Liver (tissue), 7 donors: ENCODE measurements at regions not wholly inside any gene's neighbourhood (a gene's known extent, or its start where the extent isn't known, plus 50 kb on each side); places are given as distances from the start of the nearest gene placed in this dataset.

ENCODE experiments used
- DNase-seq: peaks from one replicate; pipeline ENCODE4 v3.0.0-alpha.2; 2017; ENCODE audit warnings: low spot score
- H3K27ac ChIP-seq, 2 donors: one replicate each; pipeline ENCODE4 v1.7.0; 2013; ENCODE audit warnings: inconsistent platforms in 2 of 2, low read length in 2 of 2, control low read depth in 1 of 2, low read depth in 1 of 2, mild to moderate bottlenecking in 1 of 2
- H3K27me3 ChIP-seq, 4 donors: one replicate each; pipeline versions ENCODE4 v1.6.1 to v1.7.0; 2013; ENCODE audit warnings: low read length in 3 of 4, inconsistent platforms in 1 of 4, mild to moderate bottlenecking in 1 of 4, moderate library complexity in 1 of 4; ENCODE audit not compliant: control insufficient read depth in 4 of 4, insufficient read depth in 4 of 4
- H3K36me3 ChIP-seq, 4 donors: one replicate each; pipeline versions ENCODE4 v1.6.1 to v1.7.0; 2013; ENCODE audit warnings: low read length in 3 of 4, mild to moderate bottlenecking in 3 of 4, low read depth in 1 of 4, moderate library complexity in 1 of 4; ENCODE audit not compliant: control insufficient read depth in 4 of 4, insufficient read depth in 3 of 4
- H3K4me1 ChIP-seq, 4 donors: one replicate each; pipeline versions ENCODE4 v1.6.1 to v1.7.0; 2013; ENCODE audit warnings: low read length in 3 of 4, mild to moderate bottlenecking in 3 of 4, moderate library complexity in 1 of 4; ENCODE audit not compliant: control insufficient read depth in 4 of 4, insufficient read depth in 4 of 4
- H3K4me3 ChIP-seq, 3 donors: one replicate each; pipeline versions ENCODE4 v1.6.1 to v1.7.0; 2013; ENCODE audit warnings: low read length in 3 of 3, control low read depth in 1 of 3, low read depth in 1 of 3, mild to moderate bottlenecking in 1 of 3
- H3K9ac ChIP-seq, 2 donors: one replicate each; pipeline ENCODE4 v1.7.0; 2013; ENCODE audit warnings: low read length in 2 of 2, mild to moderate bottlenecking in 2 of 2, moderate library complexity in 2 of 2, control low read depth in 1 of 2, low read depth in 1 of 2
- H3K9me3 ChIP-seq, 4 donors: one replicate each; pipeline versions ENCODE4 v1.6.1 to v1.7.0; 2013; ENCODE audit warnings: low read length in 3 of 4; ENCODE audit not compliant: control insufficient read depth in 4 of 4
- FOXA1 ChIP-seq: IDR thresholded peaks from 2 replicates; pipeline ENCODE4 v1.6.1; 2016; ENCODE audit warnings: antibody characterized with exemption
- FOXA2 ChIP-seq: IDR thresholded peaks from 2 replicates; pipeline ENCODE4 v1.6.1; 2016; ENCODE audit warnings: antibody characterized with exemption
- GABPA ChIP-seq, 2 donors: IDR thresholded peaks in 1 of 2; conservative IDR thresholded peaks in 1 of 2; 2 replicates each; pipeline ENCODE4 v1.6.1; 2016; ENCODE audit warnings: antibody characterized with exemption in 2 of 2, mild to moderate bottlenecking in 1 of 2, moderate library complexity in 1 of 2
- HNF4A ChIP-seq, 2 donors: conservative IDR thresholded peaks; 2 replicates each; pipeline ENCODE4 v1.6.1; 2016; ENCODE audit warnings: antibody characterized with exemption in 2 of 2, mild to moderate bottlenecking in 2 of 2
- HNF4G ChIP-seq: IDR thresholded peaks from 2 replicates; pipeline ENCODE4 v1.6.1; 2016; ENCODE audit warnings: antibody characterized with exemption
- JUND ChIP-seq, 2 donors: IDR thresholded peaks; 2 replicates each; pipeline ENCODE4 v1.6.1; 2016; ENCODE audit warnings: antibody characterized with exemption in 2 of 2
- RAD21 ChIP-seq, 2 donors: IDR thresholded peaks; 2 replicates each; pipeline ENCODE4 v1.6.1; 2016; ENCODE audit warnings: antibody characterized with exemption in 2 of 2, mild to moderate bottlenecking in 2 of 2
- RXRA ChIP-seq, 2 donors: IDR thresholded peaks; 2 replicates each; pipeline ENCODE4 v1.6.1; 2017 to 2018; ENCODE audit warnings: antibody characterized with exemption in 2 of 2, mild to moderate bottlenecking in 1 of 2
- SP1 ChIP-seq: IDR thresholded peaks from 2 replicates; pipeline ENCODE4 v1.6.1; 2018; ENCODE audit warnings: antibody characterized with exemption, mild to moderate bottlenecking
- WGBS: extraction: QIAGEN DNeasy Blood & Tissue Kit; methylation state at CpG from one replicate; pipeline ENCODE4 v1.1.7; 2013; 5-methylcytosine and 5-hydroxymethylcytosine counted together
- TF ChIP-seq, protein P1 (sequence below): IDR thresholded peaks from 2 replicates; pipeline ENCODE4 v1.6.1; 2016; ENCODE audit warnings: antibody characterized with exemption, mild to moderate bottlenecking
- TF ChIP-seq, protein P2 (sequence below): IDR thresholded peaks from 2 replicates; pipeline ENCODE4 v1.6.1; 2016; ENCODE audit warnings: antibody characterized with exemption
- TF ChIP-seq, protein P3 (sequence below): IDR thresholded peaks from 2 replicates; pipeline ENCODE4 v1.6.1; 2016; ENCODE audit warnings: antibody characterized with exemption
- TF ChIP-seq, protein P4 (sequence below): IDR thresholded peaks from 2 replicates; pipeline ENCODE4 v1.6.1; 2016; ENCODE audit warnings: antibody characterized with exemption
- donor health status: healthy.
- donor health status: healthy.
- donor health status: healthy.
- donor health status: healthy.

DNA sequence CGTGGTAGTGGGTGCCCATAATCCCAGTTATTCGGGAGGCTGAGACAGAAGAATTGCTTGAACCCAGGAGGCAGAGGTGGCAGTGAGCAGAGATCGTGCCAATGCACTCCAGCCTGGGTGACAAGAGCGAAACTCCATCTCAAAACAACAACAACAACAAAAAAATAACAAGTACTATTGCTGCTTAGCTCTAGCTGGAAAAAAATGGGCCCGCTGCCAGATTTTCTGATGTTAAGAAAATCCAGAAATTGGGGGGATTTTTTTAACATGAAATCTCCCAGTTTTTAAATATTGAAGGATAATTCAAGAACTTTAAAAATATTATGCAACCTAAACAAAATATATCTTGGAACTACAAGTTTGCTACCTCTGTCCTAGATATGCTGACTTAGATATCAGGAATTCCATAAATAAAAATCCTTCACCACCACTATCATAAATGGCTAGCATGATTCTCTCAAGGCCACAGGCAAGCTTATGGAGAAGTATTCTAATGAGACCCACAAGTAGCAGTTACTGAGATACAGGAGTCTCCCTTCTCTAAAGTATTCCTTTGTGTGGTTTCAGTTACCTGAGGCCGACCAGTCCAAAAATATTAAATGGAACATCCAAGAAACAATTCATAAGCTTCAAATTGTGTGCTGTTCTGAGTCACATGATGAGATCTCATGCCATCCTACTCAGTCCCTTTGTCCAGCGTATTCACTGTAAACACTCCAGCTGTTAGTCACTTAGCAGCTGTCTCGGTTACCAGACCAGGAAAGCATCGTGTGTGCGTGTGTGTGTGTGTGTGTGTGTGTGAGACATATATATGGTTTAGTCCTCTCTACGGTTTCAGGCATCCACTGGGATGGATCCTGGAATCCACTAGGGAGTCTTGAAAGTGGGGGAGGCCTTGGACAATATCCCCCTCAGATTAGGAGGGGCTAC is 277.2 kb downstream of the TBL1XR1 start:
- Histone ChIP-seq H3K27ac (peak overlapping the region in 1 of 2 donors; percentile 41), H3K4me1 (peaks cover 3 to 10% (median 6%) of the 10 kb centered on the region in 4 donors), H3K9me3 (no peaks in the 10 kb centered on the region), H3K27me3 (no peaks in the 10 kb centered on the region), H3K36me3 (no peaks in the 10 kb centered on the region), H3K4me3 (no peak overlapping the region), H3K9ac (no peak overlapping the region)
- no peak for DNase-seq
- TF ChIP-seq, protein P1, sequence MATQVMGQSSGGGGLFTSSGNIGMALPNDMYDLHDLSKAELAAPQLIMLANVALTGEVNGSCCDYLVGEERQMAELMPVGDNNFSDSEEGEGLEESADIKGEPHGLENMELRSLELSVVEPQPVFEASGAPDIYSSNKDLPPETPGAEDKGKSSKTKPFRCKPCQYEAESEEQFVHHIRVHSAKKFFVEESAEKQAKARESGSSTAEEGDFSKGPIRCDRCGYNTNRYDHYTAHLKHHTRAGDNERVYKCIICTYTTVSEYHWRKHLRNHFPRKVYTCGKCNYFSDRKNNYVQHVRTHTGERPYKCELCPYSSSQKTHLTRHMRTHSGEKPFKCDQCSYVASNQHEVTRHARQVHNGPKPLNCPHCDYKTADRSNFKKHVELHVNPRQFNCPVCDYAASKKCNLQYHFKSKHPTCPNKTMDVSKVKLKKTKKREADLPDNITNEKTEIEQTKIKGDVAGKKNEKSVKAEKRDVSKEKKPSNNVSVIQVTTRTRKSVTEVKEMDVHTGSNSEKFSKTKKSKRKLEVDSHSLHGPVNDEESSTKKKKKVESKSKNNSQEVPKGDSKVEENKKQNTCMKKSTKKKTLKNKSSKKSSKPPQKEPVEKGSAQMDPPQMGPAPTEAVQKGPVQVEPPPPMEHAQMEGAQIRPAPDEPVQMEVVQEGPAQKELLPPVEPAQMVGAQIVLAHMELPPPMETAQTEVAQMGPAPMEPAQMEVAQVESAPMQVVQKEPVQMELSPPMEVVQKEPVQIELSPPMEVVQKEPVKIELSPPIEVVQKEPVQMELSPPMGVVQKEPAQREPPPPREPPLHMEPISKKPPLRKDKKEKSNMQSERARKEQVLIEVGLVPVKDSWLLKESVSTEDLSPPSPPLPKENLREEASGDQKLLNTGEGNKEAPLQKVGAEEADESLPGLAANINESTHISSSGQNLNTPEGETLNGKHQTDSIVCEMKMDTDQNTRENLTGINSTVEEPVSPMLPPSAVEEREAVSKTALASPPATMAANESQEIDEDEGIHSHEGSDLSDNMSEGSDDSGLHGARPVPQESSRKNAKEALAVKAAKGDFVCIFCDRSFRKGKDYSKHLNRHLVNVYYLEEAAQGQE: no peak
- TF ChIP-seq, protein P2, sequence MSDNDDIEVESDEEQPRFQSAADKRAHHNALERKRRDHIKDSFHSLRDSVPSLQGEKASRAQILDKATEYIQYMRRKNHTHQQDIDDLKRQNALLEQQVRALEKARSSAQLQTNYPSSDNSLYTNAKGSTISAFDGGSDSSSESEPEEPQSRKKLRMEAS: no peak
- no peak for TF ChIP-seq SP1
- TF ChIP-seq, protein P3, sequence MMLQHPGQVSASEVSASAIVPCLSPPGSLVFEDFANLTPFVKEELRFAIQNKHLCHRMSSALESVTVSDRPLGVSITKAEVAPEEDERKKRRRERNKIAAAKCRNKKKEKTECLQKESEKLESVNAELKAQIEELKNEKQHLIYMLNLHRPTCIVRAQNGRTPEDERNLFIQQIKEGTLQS: no peak
- TF ChIP-seq FOXA1: no peak
- no peak for TF ChIP-seq FOXA2
- TF ChIP-seq HNF4G: no peak
- no peak for TF ChIP-seq HNF4A (conservative IDR thresholded peaks at IDR 0.05)
- no peak for TF ChIP-seq RXRA (IDR thresholded peaks at IDR 0.05)
- no peak for TF ChIP-seq RAD21 (IDR thresholded peaks at IDR 0.05)
- TF ChIP-seq GABPA (IDR thresholded peaks at IDR 0.05 in 1 of 2, conservative IDR thresholded peaks at IDR 0.05 in 1 of 2): no peak
- no peak for TF ChIP-seq JUND (IDR thresholded peaks at IDR 0.05)
- 86% methylated on average over 11 of the region's 11 CpGs for WGBS

DNA sequence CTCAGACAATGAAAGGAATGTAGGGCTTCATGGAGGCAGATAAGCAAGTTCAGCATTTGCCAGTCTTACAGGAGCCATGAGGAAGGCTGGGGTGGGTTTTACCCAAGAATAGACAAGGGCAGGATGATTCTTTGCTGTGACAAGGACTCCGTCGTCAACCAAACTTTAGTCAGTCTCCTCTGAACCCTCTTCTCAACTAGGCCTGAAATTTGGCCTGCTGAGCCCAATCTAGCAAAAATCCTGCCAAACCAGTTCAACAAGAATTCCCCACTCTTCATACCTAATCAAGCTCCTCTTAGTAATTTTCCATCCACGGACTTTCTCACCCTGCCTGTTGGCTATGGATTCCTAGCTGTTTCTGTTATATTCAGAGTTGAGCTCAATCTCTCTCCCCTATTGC is 280.5 kb downstream of the TBL1XR1 start:
- H3K36me3 ChIP-seq: no peaks in the 10 kb centered on the region
- H3K4me1 ChIP-seq: peaks cover 3 to 10% (median 6%) of the 10 kb centered on the region in 4 donors
- H3K27me3 ChIP-seq: no peaks in the 10 kb centered on the region
- no peak overlapping the region for H3K9ac ChIP-seq
- H3K9me3 ChIP-seq: no peaks in the 10 kb centered on the region
- WGBS: 83% methylated on average over 3 of the region's 3 CpGs
- TF ChIP-seq SP1: peak; percentile 25
- TF ChIP-seq, protein P4, sequence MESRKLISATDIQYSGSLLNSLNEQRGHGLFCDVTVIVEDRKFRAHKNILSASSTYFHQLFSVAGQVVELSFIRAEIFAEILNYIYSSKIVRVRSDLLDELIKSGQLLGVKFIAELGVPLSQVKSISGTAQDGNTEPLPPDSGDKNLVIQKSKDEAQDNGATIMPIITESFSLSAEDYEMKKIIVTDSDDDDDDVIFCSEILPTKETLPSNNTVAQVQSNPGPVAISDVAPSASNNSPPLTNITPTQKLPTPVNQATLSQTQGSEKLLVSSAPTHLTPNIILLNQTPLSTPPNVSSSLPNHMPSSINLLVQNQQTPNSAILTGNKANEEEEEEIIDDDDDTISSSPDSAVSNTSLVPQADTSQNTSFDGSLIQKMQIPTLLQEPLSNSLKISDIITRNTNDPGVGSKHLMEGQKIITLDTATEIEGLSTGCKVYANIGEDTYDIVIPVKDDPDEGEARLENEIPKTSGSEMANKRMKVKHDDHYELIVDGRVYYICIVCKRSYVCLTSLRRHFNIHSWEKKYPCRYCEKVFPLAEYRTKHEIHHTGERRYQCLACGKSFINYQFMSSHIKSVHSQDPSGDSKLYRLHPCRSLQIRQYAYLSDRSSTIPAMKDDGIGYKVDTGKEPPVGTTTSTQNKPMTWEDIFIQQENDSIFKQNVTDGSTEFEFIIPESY: no peak
- no peak overlapping the region for H3K27ac ChIP-seq
- H3K4me3 ChIP-seq: no peak overlapping the region
- no peak for DNase-seq
